A673 (cell line): ENCODE measurements at regions not wholly inside any gene's neighbourhood (a gene's known extent, or its start where the extent isn't known, plus 50 kb on each side); places are given as distances from the start of the nearest gene placed in this dataset.

Experiments used
- BruUV-seq: library from RNA; stranded (reverse); fragments of 400-500 nt; replicated peaks from 2 replicates; lab custom pipeline; 2021; lab: Mats Ljungman, UMichigan
- CTCF ChIA-PET: fragments of 300-600 bp; sonication (Branson Sonifier 250); formaldehyde crosslinking; loops from one replicate; lab custom pipeline; 2022; ENCODE audit warnings: antibody characterized with exemption; lab: Charles Lee
- POLR2A ChIA-PET: fragments of 300-600 bp; sonication (Branson Sonifier 250); formaldehyde crosslinking; loops from one replicate; lab custom pipeline; 2022; ENCODE audit warnings: antibody characterized with exemption; ENCODE audit not compliant: low non-redundant PET; lab: Charles Lee
- DNase-seq: peaks from one replicate; pipeline ENCODE4 v3.0.0-alpha.2; 2015; ENCODE audit warnings: low spot score
- H3K27ac ChIP-seq: fragments of 200-600 bp; sonication (generic); 2 replicates; pipeline ENCODE4 v1.5.1; 2016; ENCODE audit warnings: mixed run types, low read depth, mild to moderate bottlenecking, mixed read lengths, antibody characterized with exemption, low read length; ENCODE audit not compliant: poor library complexity, severe bottlenecking
- H3K27me3 ChIP-seq: fragments of 200-600 bp; sonication (generic); replicated peaks from 2 replicates; pipeline ENCODE4 v1.6.1; 2017; ENCODE audit warnings: mixed run types, low read depth, mild to moderate bottlenecking, mixed read lengths, antibody characterized with exemption, low read length; ENCODE audit not compliant: insufficient read depth, poor library complexity
- H3K36me3 ChIP-seq: fragments of 200-600 bp; sonication (generic); 2 replicates; pipeline ENCODE4 v1.6.1; 2016; ENCODE audit warnings: mixed run types, mild to moderate bottlenecking, mixed read lengths, antibody characterized with exemption, low read length; ENCODE audit not compliant: insufficient read depth, poor library complexity, severe bottlenecking
- H3K4me1 ChIP-seq: fragments of 200-600 bp; sonication (generic); 2 replicates; pipeline ENCODE4 v1.6.1; 2017; ENCODE audit warnings: mixed run types, mild to moderate bottlenecking, mixed read lengths, antibody characterized with exemption, low read length; ENCODE audit not compliant: insufficient read depth, poor library complexity, severe bottlenecking
- H3K4me3 ChIP-seq: fragments of 200-600 bp; sonication (generic); 2 replicates; pipeline ENCODE4 v1.5.1; 2016; ENCODE audit warnings: low read depth, mixed run types, mild to moderate bottlenecking, mixed read lengths, low read length; ENCODE audit not compliant: poor library complexity, severe bottlenecking
- H3K9me3 ChIP-seq: fragments of 200-600 bp; sonication (generic); 2 replicates; pipeline ENCODE4 v1.6.1; 2016; ENCODE audit warnings: mixed run types, low read depth, mild to moderate bottlenecking, mixed read lengths, antibody characterized with exemption, low read length; ENCODE audit not compliant: poor library complexity, severe bottlenecking
- CTCF ChIP-seq: fragments of 300-800, 200-600 bp; sonication (generic); conservative IDR thresholded peaks from 2 replicates; pipeline ENCODE4 v1.5.1; 2017; ENCODE audit warnings: low read depth, mild to moderate bottlenecking, antibody characterized with exemption, low read length, moderate library complexity, mixed read lengths
- EZH2 ChIP-seq: fragments of 200-600 bp; sonication (generic); IDR thresholded peaks from 2 replicates; pipeline ENCODE4 v1.6.1; 2017; ENCODE audit warnings: borderline replicate concordance, low read depth, mild to moderate bottlenecking, mixed read lengths, antibody characterized with exemption, low read length; ENCODE audit not compliant: poor library complexity, severe bottlenecking
- intact Hi-C: fragments of 100-400 bp; cut with micrococcal nuclease; formaldehyde crosslinking; loops from one replicate; pipeline ENCODE4 v1.10.0; 2022; ENCODE audit not compliant: unreplicated experiment

DNA sequence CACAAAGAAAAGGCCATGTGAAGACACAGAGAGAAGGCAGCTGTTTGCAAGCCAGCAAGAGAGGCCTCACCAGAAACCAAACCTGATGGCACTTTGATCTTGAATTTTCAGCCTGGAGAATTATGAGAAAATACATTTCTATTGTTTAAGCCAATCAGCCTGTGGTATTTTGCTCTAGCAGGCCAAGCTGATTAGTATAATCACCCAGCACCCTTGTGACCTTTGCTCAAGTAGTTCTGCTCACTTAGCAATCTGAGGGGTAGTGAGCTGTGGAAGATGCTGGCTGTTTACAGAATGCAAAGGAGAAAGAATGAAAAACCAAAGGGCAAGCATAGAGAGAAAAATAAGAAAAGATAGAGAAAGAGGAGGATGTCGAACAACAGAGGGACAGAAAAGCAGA, 396.4 kb upstream of the BOD1L1 start:
- no peak for TF ChIP-seq EZH2
- TF ChIP-seq CTCF: no peak
- no peaks in the 10 kb centered on the region for H3K36me3 ChIP-seq
- H3K27me3 ChIP-seq: no peaks in the 10 kb centered on the region
- no peak overlapping the region for H3K27ac ChIP-seq
- no peaks in the 10 kb centered on the region for H3K9me3 ChIP-seq
- ChIA-PET CTCF (no interaction called here), POLR2A (no interaction called here)
- intact Hi-C loops: no loop called here
- H3K4me3 ChIP-seq: no peak overlapping the region
- no peak for DNase-seq
- no TSS peak for BruUV-seq
- H3K4me1 ChIP-seq: peaks cover 13% of the 10 kb centered on the region

- H3K9me3 ChIP-seq: no peaks in the 10 kb centered on the region
- H3K4me1 ChIP-seq: peaks cover 13% of the 10 kb centered on the region
- ChIA-PET CTCF (no interaction called here), POLR2A (no interaction called here)
- intact Hi-C loops: no loop called here
- no peak for DNase-seq
- TF ChIP-seq EZH2 (no peak), CTCF (no peak)
- no peaks in the 10 kb centered on the region for H3K27me3 ChIP-seq
- H3K36me3 ChIP-seq: no peaks in the 10 kb centered on the region
- no TSS peak for BruUV-seq
- H3K27ac ChIP-seq: no peak overlapping the region
- H3K4me3 ChIP-seq: no peak overlapping the region
These were observed 397.6 kb upstream of the BOD1L1 start for GRCh38 chr4:14025111-14025510.

DNA sequence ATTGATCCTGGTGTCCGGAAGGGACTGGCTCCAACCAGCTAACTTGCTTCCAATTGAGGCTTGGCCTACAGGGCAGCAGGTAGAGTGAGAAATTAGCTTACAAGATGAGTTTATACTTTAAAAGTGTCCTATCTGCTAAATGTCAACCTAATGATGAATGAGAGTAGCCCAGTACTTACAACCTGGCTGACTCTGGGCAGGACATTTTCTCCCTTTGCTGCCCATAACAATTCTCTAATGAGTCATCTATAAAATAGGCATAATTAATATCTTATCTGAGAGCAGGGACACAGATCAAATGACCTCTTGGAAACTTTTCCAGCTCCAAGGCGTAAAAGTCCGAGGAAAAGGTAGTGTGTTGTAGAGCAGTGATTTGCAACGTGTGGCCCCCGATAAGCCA, 398.4 kb upstream of the BOD1L1 start:
- POLR2A ChIA-PET: no interaction called here
- intact Hi-C loops: no loop called here
- CTCF ChIA-PET: interaction anchor here (0.6 kb wide), 1 partner anchor 152 kb away, joined by 4 read pairs; no protein-coding TSS in a partner anchor
- Histone ChIP-seq H3K36me3 (no peaks in the 10 kb centered on the region), H3K27ac (no peak overlapping the region), H3K27me3 (no peaks in the 10 kb centered on the region), H3K4me3 (no peak overlapping the region), H3K4me1 (peaks cover 13% of the 10 kb centered on the region), H3K9me3 (no peaks in the 10 kb centered on the region)
- TF ChIP-seq EZH2 (no peak), CTCF (no peak)
- no TSS peak for BruUV-seq
- DNase-seq: no peak
